OCI-LY3 (cell line): ENCODE measurements at regions not wholly inside any gene's neighbourhood (a gene's known extent, or its start where the extent isn't known, plus 50 kb on each side); places are given as distances from the start of the nearest gene placed in this dataset.
"Not testable (repeated sequence)": the region's sequence is repeated elsewhere in the genome, so short reads cannot be mapped to it uniquely, and the experiment has no call there.

Experiments used
- H2AFZ ChIP-seq: fragments of 200-600, 300-600 bp; shearing (Covaris generic); 2 replicates; pipeline ENCODE4 v1.6.0; 2014; ENCODE audit warnings: antibody characterized with exemption, low read depth, low read length
- H3K27ac ChIP-seq: fragments of 200-600, 300-600 bp; sonication (generic); 2 replicates; pipeline ENCODE4 v1.5.1; 2014; ENCODE audit warnings: mild to moderate bottlenecking, low read length, moderate library complexity, mixed read lengths
- H3K27me3 ChIP-seq: fragments of 200-600, 300-600 bp; sonication (generic); 2 replicates; pipeline ENCODE4 v1.6.1; 2014; ENCODE audit warnings: low read depth, low read length, mixed read lengths
- H3K36me3 ChIP-seq: fragments of 200-600, 300-600 bp; sonication (generic); replicated peaks from 2 replicates; pipeline ENCODE3; 2014; ENCODE audit warnings: low read depth, low read length, mixed read lengths
- H3K4me1 ChIP-seq: fragments of 300-600, 200-600 bp; sonication (generic); 2 replicates; pipeline ENCODE4 v1.6.1; 2014; ENCODE audit warnings: low read length, mixed read lengths
- H3K4me2 ChIP-seq: fragments of 200-600, 300-600 bp; sonication (generic); 2 replicates; pipeline ENCODE4 v1.6.1; 2014; ENCODE audit warnings: low read length, mixed read lengths
- H3K4me3 ChIP-seq: fragments of 300-600, 200-600 bp; sonication (generic); 2 replicates; pipeline ENCODE4 v1.5.1; 2014; ENCODE audit warnings: antibody characterized with exemption, mild to moderate bottlenecking, low read length, moderate library complexity
- H3K79me2 ChIP-seq: fragments of 300-600, 200-600 bp; shearing (Covaris generic); 2 replicates; pipeline ENCODE4 v1.6.1; 2014; ENCODE audit warnings: mild to moderate bottlenecking, low read length, mixed read lengths
- H3K9ac ChIP-seq: fragments of 300-600, 200-600 bp; shearing (Covaris generic); 2 replicates; pipeline ENCODE4 v1.6.0; 2014; ENCODE audit warnings: mild to moderate bottlenecking, low read length, moderate library complexity
- H3K9me3 ChIP-seq: fragments of 200-600, 300-600 bp; shearing (Covaris generic); 2 replicates; pipeline ENCODE4 v1.6.1; 2014; ENCODE audit warnings: low read length, mixed read lengths; ENCODE audit not compliant: insufficient read depth
- H4K20me1 ChIP-seq: fragments of 200-600, 300-600 bp; sonication (generic); 2 replicates; pipeline ENCODE4 v1.6.1; 2016; ENCODE audit warnings: low read length, mixed read lengths; ENCODE audit not compliant: insufficient read depth
- EZH2phosphoT487 ChIP-seq: fragments of 200-600 bp; shearing (Covaris generic); IDR thresholded peaks from 2 replicates; pipeline ENCODE4 v1.6.1; 2018; ENCODE audit warnings: antibody characterized with exemption, mixed run types, low read depth
- TF ChIP-seq, protein P1 (sequence below): fragments of 200-600, 300-600 bp; sonication (generic); IDR thresholded peaks from 2 replicates; pipeline ENCODE4 v1.5.1; 2014; ENCODE audit warnings: antibody characterized with exemption, low read length, low read depth

DNA sequence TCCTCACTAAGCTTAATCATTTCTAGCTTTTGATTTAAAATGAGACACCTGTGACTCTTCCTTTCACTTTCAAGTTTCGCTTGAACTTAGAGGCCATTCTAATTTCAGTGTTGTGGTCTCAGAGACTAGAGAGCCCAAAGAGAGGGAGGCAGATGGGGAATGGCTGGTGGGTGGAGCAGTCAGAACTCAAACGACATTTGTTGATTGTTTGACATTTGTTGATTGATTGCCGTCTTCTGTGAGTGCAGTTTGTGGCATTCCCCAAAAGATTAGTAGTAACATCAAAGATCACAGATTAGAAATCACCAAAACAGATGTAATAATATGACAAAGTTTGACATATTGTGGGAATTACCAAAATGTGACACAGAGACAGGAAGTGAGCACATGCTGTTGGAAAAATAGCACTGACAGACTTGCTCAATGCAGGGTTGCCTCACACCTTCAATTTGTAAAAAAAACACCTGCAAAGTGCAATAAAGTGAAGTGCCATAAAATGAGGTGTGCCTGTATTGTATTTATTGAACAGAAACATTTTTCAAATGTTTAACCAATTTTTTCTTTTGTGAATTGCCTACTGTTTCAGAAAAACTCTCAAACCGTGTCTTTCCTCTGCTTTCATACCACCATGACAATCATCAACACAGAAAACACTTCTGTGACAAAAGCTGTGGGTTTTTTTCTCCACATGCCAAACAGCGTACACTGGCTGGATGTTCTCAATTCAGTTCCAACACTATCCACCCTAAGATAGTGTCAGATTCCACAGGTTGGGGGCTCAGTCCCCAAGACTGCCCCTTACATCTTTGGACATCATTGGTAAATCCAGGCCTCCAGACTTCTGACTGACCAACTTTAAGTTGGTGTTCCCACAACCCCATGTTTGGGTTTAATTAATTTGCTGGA lies 376.3 kb upstream of the RGS6 start:
- H3K4me1 ChIP-seq: peaks cover 79% of the 10 kb centered on the region
- H3K9ac ChIP-seq: peak overlapping the region; percentile 75
- H3K27me3 ChIP-seq: no peaks in the 10 kb centered on the region
- no peaks in the 10 kb centered on the region for H3K36me3 ChIP-seq
- H4K20me1 ChIP-seq: no peaks in the 10 kb centered on the region
- H3K27ac ChIP-seq: peak overlapping the region; percentile 99
- H3K9me3 ChIP-seq: no peaks in the 10 kb centered on the region
- peak overlapping the region; percentile 57; the same call in 1 of the 2 replicates for H3K4me3 ChIP-seq
- no peak for TF ChIP-seq EZH2phosphoT487
- TF ChIP-seq, protein P1, sequence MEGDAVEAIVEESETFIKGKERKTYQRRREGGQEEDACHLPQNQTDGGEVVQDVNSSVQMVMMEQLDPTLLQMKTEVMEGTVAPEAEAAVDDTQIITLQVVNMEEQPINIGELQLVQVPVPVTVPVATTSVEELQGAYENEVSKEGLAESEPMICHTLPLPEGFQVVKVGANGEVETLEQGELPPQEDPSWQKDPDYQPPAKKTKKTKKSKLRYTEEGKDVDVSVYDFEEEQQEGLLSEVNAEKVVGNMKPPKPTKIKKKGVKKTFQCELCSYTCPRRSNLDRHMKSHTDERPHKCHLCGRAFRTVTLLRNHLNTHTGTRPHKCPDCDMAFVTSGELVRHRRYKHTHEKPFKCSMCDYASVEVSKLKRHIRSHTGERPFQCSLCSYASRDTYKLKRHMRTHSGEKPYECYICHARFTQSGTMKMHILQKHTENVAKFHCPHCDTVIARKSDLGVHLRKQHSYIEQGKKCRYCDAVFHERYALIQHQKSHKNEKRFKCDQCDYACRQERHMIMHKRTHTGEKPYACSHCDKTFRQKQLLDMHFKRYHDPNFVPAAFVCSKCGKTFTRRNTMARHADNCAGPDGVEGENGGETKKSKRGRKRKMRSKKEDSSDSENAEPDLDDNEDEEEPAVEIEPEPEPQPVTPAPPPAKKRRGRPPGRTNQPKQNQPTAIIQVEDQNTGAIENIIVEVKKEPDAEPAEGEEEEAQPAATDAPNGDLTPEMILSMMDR: no peak
- H3K4me2 ChIP-seq: peak overlapping the region; percentile 81
- H3K79me2 ChIP-seq: peaks cover 45% of the 10 kb centered on the region; the same call in 1 of the 2 replicates
- H2AFZ ChIP-seq: 0 out of 2 replicates have a peak overlapping the region, but pooled peaks have one; percentile 38

DNA sequence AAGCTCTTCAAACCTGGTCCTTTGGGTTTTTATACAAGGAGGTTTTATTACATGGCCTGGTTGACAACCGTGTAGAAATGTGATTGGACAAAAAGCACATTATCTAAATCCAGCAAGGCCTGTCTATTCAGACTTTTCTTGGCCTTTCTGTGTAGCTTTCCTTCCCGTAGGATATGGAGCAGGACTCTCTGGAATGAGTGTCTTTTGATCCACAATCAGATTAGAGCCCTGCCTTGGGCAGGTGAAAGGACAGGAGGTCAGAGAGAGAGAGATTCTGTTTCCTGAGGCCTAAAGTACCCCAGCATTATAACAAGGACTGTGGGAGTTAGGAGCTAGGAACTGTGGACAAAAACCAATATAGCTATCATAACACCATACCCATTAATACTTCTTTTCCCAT lies 375.5 kb upstream of the RGS6 start:
- Histone ChIP-seq H3K9ac (peak overlapping the region; percentile 70; the same call in 1 of the 2 replicates), H3K4me3 (no peak overlapping the region), H3K27me3 (no peaks in the 10 kb centered on the region), H3K4me2 (peak overlapping the region; percentile 81; the same call in 1 of the 2 replicates), H3K9me3 (no peaks in the 10 kb centered on the region), H3K27ac (peak overlapping the region; percentile 99), H3K36me3 (no peaks in the 10 kb centered on the region), H3K79me2 (peaks cover 38% of the 10 kb centered on the region; the same call in 1 of the 2 replicates), H3K4me1 (peaks cover 75% of the 10 kb centered on the region), H4K20me1 (no peaks in the 10 kb centered on the region), H2AFZ (no peak overlapping the region)
- no peak for TF ChIP-seq EZH2phosphoT487
- TF ChIP-seq, protein P1: no peak

DNA sequence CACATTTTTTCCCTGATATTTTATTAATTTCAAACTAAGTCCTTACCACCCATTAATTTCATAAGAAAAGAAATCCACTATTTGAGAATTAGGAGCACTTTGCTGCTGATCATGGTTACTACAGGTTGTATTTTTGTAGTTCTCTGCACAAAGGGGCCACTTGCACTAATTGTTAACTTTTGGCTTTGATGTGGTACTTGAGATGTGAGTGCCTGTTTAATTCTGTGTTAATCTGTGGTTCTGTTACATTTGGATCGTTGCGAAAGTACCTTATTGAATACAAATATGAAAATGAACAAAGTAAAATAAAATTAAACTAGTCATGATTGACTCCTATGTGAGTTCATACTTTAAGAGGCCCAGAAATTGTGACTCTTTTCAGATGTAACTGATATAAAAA lies 374.9 kb upstream of the RGS6 start:
- peak overlapping the region; percentile 70; the same call in 1 of the 2 replicates for H3K9ac ChIP-seq
- peak overlapping the region; percentile 99 for H3K27ac ChIP-seq
- H2AFZ ChIP-seq: no peak overlapping the region

DNA sequence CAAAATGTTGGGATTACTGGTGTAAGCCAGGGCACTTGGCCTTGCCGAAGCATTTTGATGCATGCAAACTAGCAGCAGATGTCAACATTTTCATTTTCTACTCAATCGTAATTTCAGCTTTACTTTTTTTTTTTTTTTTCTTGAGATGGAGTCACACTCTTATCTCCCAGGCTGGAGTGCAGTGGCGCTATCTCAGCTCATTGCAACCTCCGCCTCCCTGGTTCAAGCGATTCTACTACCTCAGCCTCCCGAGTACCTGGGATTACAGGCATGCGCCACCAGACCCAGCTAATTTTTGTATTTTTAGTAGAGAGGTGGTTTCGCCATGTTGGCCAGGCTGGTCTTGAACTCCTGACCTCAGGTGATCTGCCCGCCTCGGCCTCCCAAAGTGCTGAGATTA lies 373.3 kb upstream of the RGS6 start:
- H2AFZ ChIP-seq, H3K9ac ChIP-seq, H3K4me3 ChIP-seq, H3K36me3 ChIP-seq, H3K27me3 ChIP-seq, H3K9me3 ChIP-seq, H4K20me1 ChIP-seq: not testable (repeated sequence)
- H3K4me2 ChIP-seq: peak overlapping the region; percentile 9; the same call in 1 of the 2 replicates
- H3K27ac ChIP-seq: peak overlapping the region; percentile 15; the same call in 1 of the 2 replicates
- peaks cover 65% of the 10 kb centered on the region for H3K4me1 ChIP-seq
- peaks cover 25% of the 10 kb centered on the region; the same call in 1 of the 2 replicates for H3K79me2 ChIP-seq

More for the DNA sequence above, 374.9 kb upstream of the RGS6 start:
- TF ChIP-seq EZH2phosphoT487: no peak
- TF ChIP-seq, protein P1: no peak
- H3K36me3 ChIP-seq: no peaks in the 10 kb centered on the region
- peaks cover 35% of the 10 kb centered on the region; the same call in 1 of the 2 replicates for H3K79me2 ChIP-seq
- H4K20me1 ChIP-seq: no peaks in the 10 kb centered on the region
- no peaks in the 10 kb centered on the region for H3K27me3 ChIP-seq
- H3K4me1 ChIP-seq: peaks cover 72% of the 10 kb centered on the region
- H3K4me2 ChIP-seq: peak overlapping the region; percentile 81; the same call in 1 of the 2 replicates
- no peak overlapping the region for H3K4me3 ChIP-seq
- no peaks in the 10 kb centered on the region for H3K9me3 ChIP-seq
